ENCODE measurements at regions not wholly inside any gene's neighbourhood (a gene's known extent, or its start where the extent isn't known, plus 50 kb on each side); places are given as distances from the start of the nearest gene placed in this dataset.
"Not testable (repeated sequence)": the region's sequence is repeated elsewhere in the genome, so short reads cannot be mapped to it uniquely, and the experiment has no call there.

GRCh38 chr13:63741029-63741813 is 2325.6 kb upstream of the PCDH20 start:
- Histone ChIP-seq H3K4me3 (ENCODE audit: low read depth, low read length) (no peak overlapping the region), H3K27ac (ENCODE audit: low read depth, low read length) (no peak overlapping the region), H3K4me1 (ENCODE audit: control insufficient read depth, insufficient read depth, low read length) (no peaks in the 10 kb centered on the region), H3K27me3 (ENCODE audit: control insufficient read depth, insufficient read depth, low read length) (no peaks in the 10 kb centered on the region), H3K9me3 (ENCODE audit: control insufficient read depth, insufficient read depth, low read depth, low read length) (no peaks in the 10 kb centered on the region; the same call in 1 of the 2 replicates), H3K36me3 (ENCODE audit: control insufficient read depth, insufficient read depth, low read length) (no peaks in the 10 kb centered on the region), H3K9ac (ENCODE audit: low read length) (no peak overlapping the region)

- H3K4me1 ChIP-seq (ENCODE audit: control insufficient read depth, insufficient read depth, low read length); H3K27me3 ChIP-seq (ENCODE audit: control insufficient read depth, insufficient read depth, low read length); H3K4me3 ChIP-seq (ENCODE audit: low read depth, low read length); H3K27ac ChIP-seq (ENCODE audit: low read depth, low read length); H3K9me3 ChIP-seq (ENCODE audit: control insufficient read depth, insufficient read depth, low read depth, low read length); H3K36me3 ChIP-seq (ENCODE audit: control insufficient read depth, insufficient read depth, low read length); H3K9ac ChIP-seq (ENCODE audit: low read length): not testable (repeated sequence)
Measured at GRCh38 chr13:63739112-63739735, 2323.6 kb upstream of the PCDH20 start.

- Histone ChIP-seq H3K4me3 (ENCODE audit: low read depth, low read length) (no peak overlapping the region), H3K4me1 (ENCODE audit: control insufficient read depth, insufficient read depth, low read length) (no peaks in the 10 kb centered on the region), H3K9me3 (ENCODE audit: control insufficient read depth, insufficient read depth, low read depth, low read length) (no peaks in the 10 kb centered on the region; the same call in 1 of the 2 replicates), H3K36me3 (ENCODE audit: control insufficient read depth, insufficient read depth, low read length) (no peaks in the 10 kb centered on the region), H3K27me3 (ENCODE audit: control insufficient read depth, insufficient read depth, low read length) (no peaks in the 10 kb centered on the region), H3K27ac (ENCODE audit: low read depth, low read length) (no peak overlapping the region), H3K9ac (ENCODE audit: low read length) (no peak overlapping the region)
Measured at GRCh38 chr13:63737418-63737817, 2321.8 kb upstream of the PCDH20 start.

GRCh38 chr13:63731896-63732295 is 2316.2 kb upstream of the PCDH20 start:
- Histone ChIP-seq H3K9ac (ENCODE audit: low read length) (no peak overlapping the region), H3K9me3 (ENCODE audit: control insufficient read depth, insufficient read depth, low read depth, low read length) (no peaks in the 10 kb centered on the region), H3K27me3 (ENCODE audit: control insufficient read depth, insufficient read depth, low read length) (no peaks in the 10 kb centered on the region), H3K4me1 (ENCODE audit: control insufficient read depth, insufficient read depth, low read length) (no peaks in the 10 kb centered on the region), H3K4me3 (ENCODE audit: low read depth, low read length) (no peak overlapping the region), H3K27ac (ENCODE audit: low read depth, low read length) (no peak overlapping the region), H3K36me3 (ENCODE audit: control insufficient read depth, insufficient read depth, low read length) (no peaks in the 10 kb centered on the region)

GRCh38 chr13:63712159-63712558 is 2296.5 kb upstream of the PCDH20 start:
- not testable (repeated sequence) for H3K9ac ChIP-seq (ENCODE audit: low read length); H3K4me3 ChIP-seq (ENCODE audit: low read depth, low read length); H3K9me3 ChIP-seq (ENCODE audit: control insufficient read depth, insufficient read depth, low read depth, low read length); H3K36me3 ChIP-seq (ENCODE audit: control insufficient read depth, insufficient read depth, low read length); H3K27ac ChIP-seq (ENCODE audit: low read depth, low read length); H3K4me1 ChIP-seq (ENCODE audit: control insufficient read depth, insufficient read depth, low read length); H3K27me3 ChIP-seq (ENCODE audit: control insufficient read depth, insufficient read depth, low read length)

- H3K9ac ChIP-seq (ENCODE audit: low read length): no peak overlapping the region
Measured at GRCh38 chr13:63706751-63707150, 2291.1 kb upstream of the PCDH20 start.

GRCh38 chr13:63704521-63704920 is 2288.9 kb upstream of the PCDH20 start:
- Histone ChIP-seq H3K9ac (ENCODE audit: low read length) (no peak overlapping the region), H3K4me1 (ENCODE audit: control insufficient read depth, insufficient read depth, low read length) (no peaks in the 10 kb centered on the region), H3K9me3 (ENCODE audit: control insufficient read depth, insufficient read depth, low read depth, low read length) (no peaks in the 10 kb centered on the region), H3K27me3 (ENCODE audit: control insufficient read depth, insufficient read depth, low read length) (no peaks in the 10 kb centered on the region), H3K36me3 (ENCODE audit: control insufficient read depth, insufficient read depth, low read length) (no peaks in the 10 kb centered on the region), H3K27ac (ENCODE audit: low read depth, low read length) (no peak overlapping the region), H3K4me3 (ENCODE audit: low read depth, low read length) (no peak overlapping the region)

More at GRCh38 chr13:63706751-63707150, 2291.1 kb upstream of the PCDH20 start:
- H3K27ac ChIP-seq (ENCODE audit: low read depth, low read length): no peak overlapping the region
- H3K4me3 ChIP-seq (ENCODE audit: low read depth, low read length): no peak overlapping the region
- H3K9me3 ChIP-seq (ENCODE audit: control insufficient read depth, insufficient read depth, low read depth, low read length): no peaks in the 10 kb centered on the region
- H3K27me3 ChIP-seq (ENCODE audit: control insufficient read depth, insufficient read depth, low read length): no peaks in the 10 kb centered on the region
- H3K36me3 ChIP-seq (ENCODE audit: control insufficient read depth, insufficient read depth, low read length): no peaks in the 10 kb centered on the region
- H3K4me1 ChIP-seq (ENCODE audit: control insufficient read depth, insufficient read depth, low read length): no peaks in the 10 kb centered on the region

GRCh38 chr13:63700350-63700749 is 2284.7 kb upstream of the PCDH20 start:
- Histone ChIP-seq H3K9ac (ENCODE audit: low read length) (no peak overlapping the region), H3K27me3 (ENCODE audit: control insufficient read depth, insufficient read depth, low read length) (no peaks in the 10 kb centered on the region), H3K9me3 (ENCODE audit: control insufficient read depth, insufficient read depth, low read depth, low read length) (no peaks in the 10 kb centered on the region), H3K4me3 (ENCODE audit: low read depth, low read length) (no peak overlapping the region), H3K27ac (ENCODE audit: low read depth, low read length) (no peak overlapping the region), H3K36me3 (ENCODE audit: control insufficient read depth, insufficient read depth, low read length) (no peaks in the 10 kb centered on the region), H3K4me1 (ENCODE audit: control insufficient read depth, insufficient read depth, low read length) (no peaks in the 10 kb centered on the region)

- Histone ChIP-seq H3K4me1 (ENCODE audit: control insufficient read depth, insufficient read depth, low read length) (no peaks in the 10 kb centered on the region), H3K27ac (ENCODE audit: low read depth, low read length) (no peak overlapping the region), H3K4me3 (ENCODE audit: low read depth, low read length) (no peak overlapping the region), H3K9ac (ENCODE audit: low read length) (no peak overlapping the region), H3K36me3 (ENCODE audit: control insufficient read depth, insufficient read depth, low read length) (no peaks in the 10 kb centered on the region), H3K9me3 (ENCODE audit: control insufficient read depth, insufficient read depth, low read depth, low read length) (no peaks in the 10 kb centered on the region), H3K27me3 (ENCODE audit: control insufficient read depth, insufficient read depth, low read length) (no peaks in the 10 kb centered on the region)
Measured at GRCh38 chr13:63699948-63700347, 2284.3 kb upstream of the PCDH20 start.

GRCh38 chr13:63696055-63696454 is 2280.4 kb upstream of the PCDH20 start:
- Histone ChIP-seq H3K4me3 (ENCODE audit: low read depth, low read length) (no peak overlapping the region), H3K27ac (ENCODE audit: low read depth, low read length) (no peak overlapping the region), H3K9me3 (ENCODE audit: control insufficient read depth, insufficient read depth, low read depth, low read length) (peaks cover 11% of the 10 kb centered on the region), H3K27me3 (ENCODE audit: control insufficient read depth, insufficient read depth, low read length) (no peaks in the 10 kb centered on the region), H3K9ac (ENCODE audit: low read length) (no peak overlapping the region), H3K36me3 (ENCODE audit: control insufficient read depth, insufficient read depth, low read length) (no peaks in the 10 kb centered on the region), H3K4me1 (ENCODE audit: control insufficient read depth, insufficient read depth, low read length) (no peaks in the 10 kb centered on the region)

GRCh38 chr13:63693696-63694095 is 2278.0 kb upstream of the PCDH20 start:
- H3K9me3 ChIP-seq (ENCODE audit: control insufficient read depth, insufficient read depth, low read depth, low read length): peaks cover 11% of the 10 kb centered on the region
- H3K27ac ChIP-seq (ENCODE audit: low read depth, low read length): no peak overlapping the region
- H3K9ac ChIP-seq (ENCODE audit: low read length): no peak overlapping the region
- no peaks in the 10 kb centered on the region for H3K36me3 ChIP-seq (ENCODE audit: control insufficient read depth, insufficient read depth, low read length)
- no peaks in the 10 kb centered on the region for H3K4me1 ChIP-seq (ENCODE audit: control insufficient read depth, insufficient read depth, low read length)
- no peaks in the 10 kb centered on the region for H3K27me3 ChIP-seq (ENCODE audit: control insufficient read depth, insufficient read depth, low read length)
- no peak overlapping the region for H3K4me3 ChIP-seq (ENCODE audit: low read depth, low read length)
